HEK293T (cell line): ENCODE measurements at regions not wholly inside any gene's neighbourhood (a gene's known extent, or its start where the extent isn't known, plus 50 kb on each side); places are given as distances from the start of the nearest gene placed in this dataset.

ENCODE experiments used
- CTCF ChIA-PET: fragments of 350-600 bp; formaldehyde crosslinking; extraction: SDS; loops from one replicate; lab custom pipeline; 2021; ENCODE audit warnings: antibody characterized with exemption, inconsistent platforms; lab: Yijun Ruan, JAX
- POLR2A ChIA-PET: fragments of 350-600 bp; formaldehyde crosslinking; extraction: SDS; loops from one replicate; lab custom pipeline; 2020; ENCODE audit warnings: antibody characterized with exemption, inconsistent platforms; lab: Yijun Ruan, JAX
- DNase-seq: peaks from one replicate; pipeline ENCODE4 v3.0.0; 2012; ENCODE audit warnings: mixed read lengths; ENCODE audit errors: extremely low spot score
- ARNT ChIP-seq: fragments of 450-650 bp; IDR thresholded peaks from 2 replicates; pipeline ENCODE4 v1.6.1; 2017; ENCODE audit warnings: mild to moderate bottlenecking
- BHLHE40 ChIP-seq: fragments of 450-650 bp; IDR thresholded peaks from 2 replicates; pipeline ENCODE4 v1.6.1; 2016; ENCODE audit warnings: mild to moderate bottlenecking, moderate library complexity, borderline replicate concordance
- CTBP1 ChIP-seq: fragments of 450-650 bp; IDR thresholded peaks from 2 replicates; pipeline ENCODE4 v1.6.1; 2016; ENCODE audit warnings: borderline replicate concordance
- ELF4 ChIP-seq: fragments of 450-650 bp; IDR thresholded peaks from 2 replicates; pipeline ENCODE4 v1.6.1; 2017; ENCODE audit warnings: antibody characterized with exemption
- FOXA1 ChIP-seq: fragments of 450-650 bp; IDR thresholded peaks from 2 replicates; pipeline ENCODE4 v1.6.1; 2016; ENCODE audit warnings: mild to moderate bottlenecking
- FOXK2 ChIP-seq: fragments of 450-650 bp; IDR thresholded peaks from 2 replicates; pipeline ENCODE4 v1.6.1; 2016; ENCODE audit warnings: mild to moderate bottlenecking
- FOXM1 ChIP-seq: fragments of 450-650 bp; IDR thresholded peaks from 2 replicates; pipeline ENCODE4 v1.6.1; 2017; ENCODE audit warnings: mild to moderate bottlenecking, borderline replicate concordance
- HDGF ChIP-seq: fragments of 450-650 bp; IDR thresholded peaks from 2 replicates; pipeline ENCODE4 v1.6.1; 2017; ENCODE audit warnings: antibody characterized with exemption, borderline replicate concordance
- L3MBTL2 ChIP-seq: fragments of 450-650 bp; conservative IDR thresholded peaks from 2 replicates; pipeline ENCODE4 v1.6.1; 2016; ENCODE audit warnings: mild to moderate bottlenecking
- LEF1 ChIP-seq: fragments of 450-650 bp; IDR thresholded peaks from 2 replicates; pipeline ENCODE4 v1.6.1; 2017; ENCODE audit warnings: mild to moderate bottlenecking, borderline replicate concordance
- NFRKB ChIP-seq: fragments of 450-650 bp; IDR thresholded peaks from 2 replicates; pipeline ENCODE4 v1.6.1; 2016; ENCODE audit warnings: mild to moderate bottlenecking, moderate library complexity
- SP1 ChIP-seq: fragments of 450-650 bp; IDR thresholded peaks from 2 replicates; pipeline ENCODE4 v1.6.1; 2017
- SUZ12 ChIP-seq: fragments of 450-650 bp; IDR thresholded peaks from 2 replicates; pipeline ENCODE4 v1.6.1; 2016; ENCODE audit warnings: mild to moderate bottlenecking
- TARDBP ChIP-seq: fragments of 450-650 bp; IDR thresholded peaks from 2 replicates; pipeline ENCODE4 v1.6.1; 2016
- ZNF384 ChIP-seq: fragments of 450-650 bp; IDR thresholded peaks from 2 replicates; pipeline ENCODE4 v1.6.1; 2016
- TF ChIP-seq, protein P1 (sequence below): fragments of 450-650 bp; IDR thresholded peaks from 2 replicates; pipeline ENCODE4 v1.6.1; 2016

DNA sequence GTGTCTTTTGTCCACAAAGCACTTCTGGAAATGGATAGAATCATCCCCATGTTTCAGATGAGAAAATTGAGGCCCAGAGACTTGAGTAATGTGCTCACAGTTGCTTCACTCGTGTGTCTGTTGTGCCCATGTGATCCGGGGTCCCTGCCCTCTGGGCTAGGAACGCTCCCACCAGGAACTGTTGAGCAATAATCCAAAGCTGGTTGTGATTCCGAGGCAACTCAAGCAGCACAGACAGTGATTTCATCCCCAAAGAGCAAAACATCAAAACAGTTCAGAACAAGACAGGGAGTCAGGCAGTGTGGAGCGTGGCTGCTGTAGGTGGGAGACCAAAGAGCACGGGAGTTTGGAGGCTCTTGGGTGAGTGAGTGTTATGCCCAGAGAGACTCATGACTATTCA, 205.0 kb upstream of the ASIC2 start:
- CTCF ChIA-PET: no interaction called here

DNA sequence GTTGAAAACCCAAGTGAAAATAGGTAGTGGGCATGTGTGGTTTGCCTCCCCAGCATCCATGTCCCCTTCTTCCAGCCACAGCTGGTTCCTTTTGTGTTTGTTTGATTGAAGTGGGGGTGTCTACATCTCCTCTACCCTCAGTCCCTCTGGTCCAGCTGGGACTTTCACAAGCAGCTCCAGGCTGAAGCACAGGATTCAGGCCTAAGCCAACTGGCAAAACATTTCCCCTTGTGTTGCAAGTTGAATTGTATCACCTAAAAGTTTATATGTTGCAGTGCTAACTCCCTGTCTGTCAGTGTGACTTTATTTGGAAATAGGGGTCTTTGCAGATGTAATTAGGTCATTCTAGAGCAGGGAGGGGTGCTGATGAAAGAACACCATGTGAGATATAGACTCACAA, 205.9 kb upstream of the ASIC2 start:
- DNase-seq: no peak
- CTCF ChIA-PET: no interaction called here
- no peak for TF ChIP-seq ZNF384
- no peak for TF ChIP-seq ARNT
- no peak for TF ChIP-seq SP1
- no peak for TF ChIP-seq L3MBTL2
- TF ChIP-seq FOXK2: no peak
- no peak for TF ChIP-seq CTBP1
- TF ChIP-seq LEF1: no peak
- TF ChIP-seq FOXM1: no peak
- no peak for TF ChIP-seq BHLHE40
- no peak for TF ChIP-seq ELF4
- no peak for TF ChIP-seq NFRKB
- no peak for TF ChIP-seq HDGF
- TF ChIP-seq SUZ12: no peak
- POLR2A ChIA-PET: no interaction called here

More for the DNA sequence above, 205.0 kb upstream of the ASIC2 start:
- POLR2A ChIA-PET: no interaction called here
- TF ChIP-seq BHLHE40: no peak
- TF ChIP-seq SP1: no peak
- TF ChIP-seq NFRKB: no peak
- TF ChIP-seq ELF4: no peak
- TF ChIP-seq HDGF: no peak
- no peak for TF ChIP-seq SUZ12
- TF ChIP-seq ZNF384: no peak
- no peak for TF ChIP-seq CTBP1
- TF ChIP-seq FOXA1: no peak
- DNase-seq: no peak

DNA sequence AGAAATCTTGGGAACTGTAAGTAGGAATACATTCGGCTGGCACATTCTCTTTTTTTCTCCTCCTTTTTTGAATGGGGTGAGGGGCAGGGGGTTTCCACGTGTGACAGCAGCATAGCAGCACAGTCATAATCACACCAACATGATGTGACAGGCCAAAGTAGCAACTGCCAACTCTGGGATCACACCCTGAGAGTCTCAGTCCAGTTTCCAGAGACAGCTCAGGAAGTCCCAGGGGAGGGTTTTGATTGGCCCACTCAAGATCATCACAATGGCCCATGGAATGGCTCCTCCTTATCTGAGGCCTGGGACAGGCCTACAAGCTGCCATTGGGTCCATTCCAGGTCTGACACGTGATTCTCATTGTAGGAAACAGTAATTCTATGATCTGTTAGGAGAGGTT, 207.1 kb upstream of the ASIC2 start:
- CTCF ChIA-PET: no interaction called here

GRCh38 chr17:33501185-33501584, 208.1 kb upstream of the ASIC2 start:
- ChIA-PET POLR2A (no interaction called here), CTCF (no interaction called here)
- TF ChIP-seq ZNF384: no peak
- no peak for TF ChIP-seq HDGF
- no peak for TF ChIP-seq FOXA1
- no peak for TF ChIP-seq SP1
- TF ChIP-seq, protein P1, sequence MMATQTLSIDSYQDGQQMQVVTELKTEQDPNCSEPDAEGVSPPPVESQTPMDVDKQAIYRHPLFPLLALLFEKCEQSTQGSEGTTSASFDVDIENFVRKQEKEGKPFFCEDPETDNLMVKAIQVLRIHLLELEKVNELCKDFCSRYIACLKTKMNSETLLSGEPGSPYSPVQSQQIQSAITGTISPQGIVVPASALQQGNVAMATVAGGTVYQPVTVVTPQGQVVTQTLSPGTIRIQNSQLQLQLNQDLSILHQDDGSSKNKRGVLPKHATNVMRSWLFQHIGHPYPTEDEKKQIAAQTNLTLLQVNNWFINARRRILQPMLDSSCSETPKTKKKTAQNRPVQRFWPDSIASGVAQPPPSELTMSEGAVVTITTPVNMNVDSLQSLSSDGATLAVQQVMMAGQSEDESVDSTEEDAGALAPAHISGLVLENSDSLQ: no peak
- TF ChIP-seq L3MBTL2: no peak
- TF ChIP-seq SUZ12: no peak
- no peak for TF ChIP-seq TARDBP
- TF ChIP-seq ARNT: no peak
- no peak for TF ChIP-seq BHLHE40
- TF ChIP-seq FOXK2: no peak
- TF ChIP-seq NFRKB: no peak
- no peak for TF ChIP-seq ELF4
- no peak for DNase-seq

More for the DNA sequence above, 207.1 kb upstream of the ASIC2 start:
- DNase-seq: no peak
- no peak for TF ChIP-seq ARNT
- no peak for TF ChIP-seq TARDBP
- POLR2A ChIA-PET: no interaction called here

DNA sequence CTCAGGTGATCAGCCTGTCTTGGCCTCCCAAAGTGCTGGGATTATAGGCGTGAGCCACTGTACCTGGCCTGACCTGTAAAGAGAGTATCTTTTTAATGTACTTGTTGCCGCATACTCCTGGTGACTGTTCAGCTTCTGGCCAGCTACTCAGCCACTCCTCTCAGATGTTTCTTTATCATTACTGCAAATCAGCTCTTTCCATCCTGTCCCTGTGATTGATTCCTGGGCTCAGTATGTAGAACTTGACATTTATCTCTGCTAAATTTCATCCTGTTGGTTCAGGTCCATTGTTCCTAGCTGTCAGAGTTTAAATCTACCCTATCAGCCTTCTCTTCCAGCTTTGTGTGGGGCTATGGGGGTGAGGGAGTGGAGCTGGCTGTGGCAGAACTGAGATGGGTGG, 211.5 kb upstream of the ASIC2 start:
- POLR2A ChIA-PET: no interaction called here
- CTCF ChIA-PET: no interaction called here
- DNase-seq: no peak
- no peak for TF ChIP-seq BHLHE40
- TF ChIP-seq L3MBTL2: no peak
- no peak for TF ChIP-seq HDGF
- TF ChIP-seq, protein P1: no peak
- no peak for TF ChIP-seq SP1
- TF ChIP-seq NFRKB: no peak
- TF ChIP-seq ELF4: no peak
- no peak for TF ChIP-seq CTBP1
- TF ChIP-seq ZNF384: no peak
- no peak for TF ChIP-seq SUZ12

GRCh38 chr17:33506889-33507650, 214.0 kb upstream of the ASIC2 start:
- DNase-seq: no peak
- ChIA-PET POLR2A (no interaction called here), CTCF (no interaction called here)
- TF ChIP-seq FOXK2 (no peak), TARDBP (no peak), ELF4 (no peak), NFRKB (no peak), FOXM1 (no peak), LEF1 (no peak), ARNT (no peak), SP1 (no peak), L3MBTL2 (no peak), BHLHE40 (no peak)
- TF ChIP-seq, protein P1: no peak
